NK-92 (cell line): ENCODE measurements at regions not wholly inside any gene's neighbourhood (a gene's known extent, or its start where the extent isn't known, plus 50 kb on each side); places are given as distances from the start of the nearest gene placed in this dataset.

Experiments
- DNase-seq: peaks from one replicate; lab custom pipeline; 2025; ENCODE audit not compliant: unreplicated experiment; lab: John Stamatoyannopoulos, UW

DNA sequence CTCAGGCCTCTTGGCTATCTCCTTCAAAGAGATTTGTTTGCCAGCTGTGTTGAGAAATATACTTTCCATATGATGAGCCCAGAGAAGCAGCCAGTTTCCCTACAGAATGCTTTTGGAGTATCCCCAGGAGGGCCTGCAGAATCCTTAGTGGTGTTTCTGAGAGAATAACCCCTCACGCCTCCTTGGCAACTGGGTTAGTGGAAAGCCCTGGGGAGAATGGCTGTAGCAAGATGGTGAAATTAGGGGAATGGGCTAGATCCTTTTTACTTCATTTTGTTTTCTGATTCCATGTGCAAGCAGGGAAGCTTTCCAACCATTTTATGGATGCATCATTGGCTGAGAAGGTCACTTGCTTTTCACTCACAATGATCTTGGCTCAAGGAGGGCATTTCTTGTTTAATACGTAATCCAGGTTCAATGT, 364.6 kb downstream of the DMRT2 start:
- DNase-seq = no peak

DNA sequence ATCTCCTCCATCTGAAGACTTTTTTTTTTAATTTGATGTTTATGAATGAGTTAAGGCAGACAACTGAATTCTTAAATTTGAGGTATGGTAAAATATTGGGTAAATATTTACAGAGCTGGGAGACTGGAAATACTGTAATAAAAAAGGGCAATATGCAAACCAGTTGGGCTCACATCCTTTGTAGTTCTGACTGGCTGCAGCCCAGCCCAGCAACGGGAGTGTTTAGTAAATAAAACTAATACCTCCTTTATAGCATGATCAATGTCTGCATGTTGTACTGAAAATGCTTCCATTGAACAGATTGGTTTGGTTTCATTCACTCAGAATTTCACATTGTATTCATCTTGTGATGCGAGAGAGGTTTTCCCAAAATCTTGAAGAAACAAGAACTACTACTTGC, 365.0 kb downstream of the DMRT2 start:
- no peak for DNase-seq

DNA sequence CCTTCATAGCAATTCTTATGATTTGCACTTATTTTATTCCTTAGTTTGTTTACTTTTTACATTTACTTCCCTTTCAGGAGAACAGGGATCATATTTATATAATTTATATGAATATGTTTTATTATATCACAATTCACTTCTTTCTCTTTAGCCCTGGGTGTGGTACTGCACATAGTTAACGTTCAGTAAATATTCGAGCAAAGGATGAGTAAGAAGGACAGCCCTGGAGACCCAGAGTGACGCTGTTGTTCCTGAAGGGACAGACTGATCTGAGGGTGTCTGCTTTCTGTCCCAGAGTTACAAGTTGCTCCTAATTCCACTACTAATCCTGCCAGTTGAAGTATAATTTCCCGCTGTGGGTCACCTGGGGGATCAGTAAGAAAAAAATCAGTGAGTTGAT, 366.1 kb downstream of the DMRT2 start:
- DNase-seq = no peak

DNA sequence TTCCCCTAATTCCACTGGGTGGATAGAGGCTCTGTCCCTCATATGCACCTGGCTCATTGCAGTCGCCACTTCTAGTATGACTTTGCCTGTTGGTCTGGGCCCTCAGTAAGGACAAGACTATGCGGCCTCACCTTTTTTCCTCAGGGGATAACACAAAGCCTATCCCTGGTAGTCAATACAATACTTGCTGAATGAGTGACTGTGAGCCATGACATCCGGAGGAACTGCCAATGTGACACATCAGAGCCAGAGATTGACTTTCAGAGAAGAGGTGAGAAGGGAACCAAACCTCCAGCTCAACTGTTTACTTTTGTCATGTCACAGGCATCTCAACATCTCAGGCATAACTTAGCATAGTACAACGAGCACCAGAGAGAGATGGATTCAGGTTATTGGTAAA, 371.3 kb downstream of the DMRT2 start:
- DNase-seq = no peak

DNA sequence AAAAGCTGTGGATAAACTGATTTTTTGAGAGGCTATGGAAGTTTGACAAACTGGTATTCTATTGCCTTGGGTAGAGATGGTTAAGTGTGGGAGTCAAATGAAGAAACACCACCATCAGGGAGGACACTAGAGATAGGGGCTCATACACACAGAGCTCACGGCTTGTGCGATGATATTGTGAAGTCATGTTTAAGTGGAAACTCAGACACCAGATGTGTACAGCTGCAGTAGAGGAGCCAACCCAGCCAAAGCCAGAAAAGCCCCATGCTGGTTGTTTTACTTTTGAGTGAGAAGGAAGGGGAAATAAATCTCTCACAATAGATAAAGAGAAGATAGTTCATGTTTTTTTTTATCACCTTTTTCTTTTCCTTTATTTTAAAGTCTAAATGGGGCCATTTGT, 377.7 kb downstream of the DMRT2 start:
- DNase-seq = no peak

DNA sequence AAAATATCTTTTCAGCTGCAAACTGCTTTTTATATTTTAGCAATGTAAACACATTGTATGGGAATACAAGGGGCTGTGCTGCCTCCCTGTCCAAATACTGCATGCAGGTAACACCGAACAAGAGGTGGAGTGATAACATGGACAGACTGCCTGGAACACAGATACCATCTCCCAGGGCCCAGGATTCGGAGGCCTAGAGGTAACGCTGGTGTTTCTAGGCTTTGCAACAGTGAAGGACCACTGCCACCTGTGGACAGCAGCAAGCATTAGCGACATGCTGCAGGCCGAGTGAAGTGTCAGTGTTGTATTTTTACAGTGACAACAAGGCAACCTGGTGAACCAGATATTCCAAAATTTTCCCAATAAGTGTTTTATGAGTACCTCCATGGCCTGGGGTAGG, 379.1 kb downstream of the DMRT2 start:
- DNase-seq = no peak

DNA sequence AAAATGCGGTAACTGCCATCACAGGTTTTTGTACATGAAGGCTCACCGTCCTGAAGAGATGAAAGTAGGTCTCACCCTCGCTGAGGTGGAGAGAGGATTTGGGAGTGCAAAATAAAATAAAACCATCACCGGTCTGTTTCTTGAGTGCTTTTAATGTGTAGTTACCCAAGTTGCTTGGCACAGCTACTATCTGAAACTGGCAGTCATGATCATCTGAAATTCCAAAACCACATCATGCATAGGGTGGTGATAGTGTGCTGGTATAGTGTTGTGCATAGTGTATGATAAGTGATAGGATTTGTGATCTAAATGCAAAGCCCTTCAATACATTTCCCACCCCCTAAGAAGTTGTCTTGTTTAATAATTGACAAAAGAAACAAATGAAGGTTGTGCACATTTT, 381.3 kb downstream of the DMRT2 start:
- no peak for DNase-seq

DNA sequence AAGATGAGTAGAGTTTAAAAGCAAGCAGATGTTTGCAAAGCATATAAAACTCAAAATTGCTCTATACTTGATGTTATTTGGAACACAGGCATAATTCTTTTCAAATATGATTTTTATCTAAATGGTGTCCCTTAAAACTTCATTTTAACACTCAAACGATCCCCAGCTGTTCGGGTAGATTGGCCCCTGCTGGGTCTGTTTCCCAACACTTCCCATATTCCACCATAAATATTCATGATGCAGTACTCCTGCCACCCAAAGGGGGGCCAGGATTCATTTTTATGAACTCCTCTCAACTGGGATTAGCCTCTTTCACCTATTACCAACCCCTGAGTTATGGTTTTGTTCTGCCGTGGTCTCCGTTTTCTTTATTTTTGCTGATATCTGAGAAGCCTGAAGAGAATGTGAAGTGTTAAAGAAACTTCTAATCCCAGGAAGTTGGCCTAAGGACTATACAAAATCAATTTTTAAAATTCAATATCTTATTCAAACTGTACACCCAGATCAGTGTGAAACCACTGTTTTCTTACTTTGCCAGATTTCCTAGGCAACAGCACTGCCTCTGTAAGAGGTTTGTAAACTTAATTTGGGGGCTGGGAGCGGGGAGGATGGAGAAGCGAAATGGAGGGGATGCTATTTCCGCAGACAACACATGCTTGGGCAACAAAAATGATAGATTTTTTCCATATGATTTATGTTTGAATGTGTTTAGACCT, 384.1 kb downstream of the DMRT2 start:
- DNase-seq = no peak

DNA sequence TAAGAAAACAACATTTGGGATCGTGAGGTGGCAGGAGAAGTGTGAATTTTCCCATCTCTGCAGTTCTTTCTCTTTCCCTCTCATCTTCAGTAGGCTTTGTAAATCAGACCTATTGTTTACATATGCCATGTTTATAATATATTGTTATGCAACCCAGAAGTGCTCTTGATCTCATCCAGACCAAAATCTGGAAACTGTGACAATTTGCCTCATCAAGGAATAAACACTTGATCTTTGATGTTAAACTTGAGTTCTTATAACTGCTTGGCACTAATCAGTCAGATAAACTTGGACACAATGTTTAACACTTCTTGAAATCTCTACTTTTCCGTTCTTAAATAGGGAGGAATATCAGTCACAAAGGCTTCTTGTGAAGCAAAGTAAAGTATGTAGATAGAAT, 384.7 kb downstream of the DMRT2 start:
- no peak for DNase-seq

DNA sequence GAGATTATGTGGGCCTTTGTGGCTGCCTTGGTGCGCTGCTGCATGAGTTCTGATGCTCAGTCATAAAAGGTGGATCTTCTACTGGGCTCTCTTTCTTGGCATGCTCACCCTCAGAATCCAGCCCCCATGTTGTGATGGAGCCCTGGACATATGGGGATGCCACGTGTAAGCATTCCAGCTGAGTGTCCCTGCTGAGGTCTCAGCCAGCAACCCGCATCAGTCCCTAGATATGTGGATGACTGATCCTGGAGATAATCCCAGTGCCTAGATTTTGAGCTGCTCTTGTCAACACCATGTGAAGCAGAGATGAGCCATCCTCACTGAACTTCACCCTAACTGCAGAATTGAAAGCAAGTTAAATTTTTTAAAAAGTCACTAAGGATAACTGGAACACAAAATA, 390.1 kb downstream of the DMRT2 start:
- DNase-seq = no peak

DNA sequence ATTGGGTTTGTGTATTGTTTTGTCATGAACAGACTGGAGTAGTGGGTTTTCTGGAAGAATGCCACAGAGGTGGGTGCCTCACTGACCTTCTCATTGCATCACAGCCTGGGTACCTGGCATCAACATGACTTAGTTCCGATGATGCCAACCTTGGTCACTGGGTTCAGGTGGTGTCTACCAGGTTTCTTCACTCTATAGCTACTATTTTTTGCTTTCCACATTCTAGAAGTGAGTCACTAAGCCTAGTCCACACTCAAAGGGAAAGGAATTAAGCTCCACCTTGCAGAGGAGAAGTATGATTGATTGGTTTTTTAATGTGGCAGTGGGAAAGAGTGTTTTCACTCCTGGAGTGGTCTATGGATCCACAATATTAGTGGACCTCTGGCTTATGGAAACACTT, 391.9 kb downstream of the DMRT2 start:
- no peak for DNase-seq

DNA sequence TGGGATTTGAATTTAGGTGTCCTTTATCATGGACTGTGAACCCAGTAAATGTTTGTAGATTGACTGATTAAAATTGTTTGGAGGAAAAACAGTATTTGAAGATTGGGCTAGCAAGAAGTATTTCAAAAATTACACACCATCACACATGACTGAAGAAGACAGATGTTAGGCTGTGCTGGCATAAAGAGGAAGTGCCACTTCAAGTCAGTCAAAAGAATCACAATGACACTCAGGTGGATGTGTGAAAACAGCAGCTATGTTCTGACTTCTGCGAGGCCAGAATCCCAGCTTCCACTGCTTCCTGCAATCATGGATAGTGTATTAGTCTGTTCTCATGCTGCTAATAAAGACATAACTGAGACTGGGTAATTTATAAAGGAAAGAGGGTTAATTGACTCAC, 393.3 kb downstream of the DMRT2 start:
- DNase-seq = no peak

DNA sequence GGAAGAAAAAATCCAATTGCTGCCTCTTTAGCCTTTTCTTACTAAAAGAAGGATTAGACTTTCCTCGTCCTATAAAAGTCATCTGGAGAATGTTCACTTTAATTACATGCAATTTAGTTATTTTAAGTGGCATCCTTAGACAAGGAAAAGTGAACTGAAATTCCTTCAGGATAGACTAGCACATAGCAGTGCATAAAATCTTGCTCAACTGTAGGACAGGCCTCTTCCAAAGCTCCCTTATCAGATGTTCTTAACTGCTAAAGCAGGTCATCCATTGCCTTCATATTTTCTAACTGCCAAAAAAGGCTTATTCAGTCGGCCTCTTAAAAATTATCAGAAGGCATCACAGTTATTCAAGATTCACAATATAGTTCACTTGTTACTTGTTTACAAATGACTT, 396.5 kb downstream of the DMRT2 start:
- DNase-seq = no peak

DNA sequence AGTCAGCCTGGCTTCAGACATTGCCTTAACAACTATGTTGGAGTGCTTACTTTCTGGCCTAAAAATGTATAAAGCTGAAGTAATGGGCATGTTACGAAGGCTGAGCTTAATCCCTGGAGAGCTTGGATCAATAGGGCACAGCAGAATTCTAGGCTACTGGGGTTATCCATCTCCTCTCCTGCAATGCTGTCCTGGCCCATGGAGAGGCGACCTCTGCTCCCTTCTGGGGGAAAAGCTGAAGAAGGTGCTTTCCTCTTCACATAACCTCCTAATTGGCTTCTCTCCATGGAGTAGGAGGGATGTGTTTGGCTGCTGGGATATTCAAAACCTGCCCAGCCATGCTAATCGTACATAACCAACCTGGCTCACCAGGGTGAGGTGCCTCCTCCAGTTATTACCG, 403.5 kb downstream of the DMRT2 start:
- no peak for DNase-seq

DNA sequence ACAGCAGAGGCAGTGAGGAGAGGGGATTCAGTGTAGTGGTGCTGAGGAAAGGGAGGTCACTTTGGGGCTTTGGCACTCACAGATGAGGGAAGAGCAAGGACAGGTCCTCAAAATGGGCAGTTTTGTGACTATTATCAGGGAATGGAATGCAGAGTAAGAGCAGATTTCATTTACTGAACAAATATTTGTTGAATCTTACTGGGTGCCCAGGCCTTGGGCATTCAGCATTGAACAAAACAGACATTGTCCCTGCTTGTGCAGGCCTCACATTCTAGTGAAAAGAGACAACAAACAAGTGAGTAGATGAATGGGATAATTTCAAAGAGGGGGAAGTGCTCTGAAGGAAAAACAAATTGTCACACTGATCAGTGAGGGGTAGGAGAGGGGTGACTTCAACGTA, 404.1 kb downstream of the DMRT2 start:
- DNase-seq = no peak

DNA sequence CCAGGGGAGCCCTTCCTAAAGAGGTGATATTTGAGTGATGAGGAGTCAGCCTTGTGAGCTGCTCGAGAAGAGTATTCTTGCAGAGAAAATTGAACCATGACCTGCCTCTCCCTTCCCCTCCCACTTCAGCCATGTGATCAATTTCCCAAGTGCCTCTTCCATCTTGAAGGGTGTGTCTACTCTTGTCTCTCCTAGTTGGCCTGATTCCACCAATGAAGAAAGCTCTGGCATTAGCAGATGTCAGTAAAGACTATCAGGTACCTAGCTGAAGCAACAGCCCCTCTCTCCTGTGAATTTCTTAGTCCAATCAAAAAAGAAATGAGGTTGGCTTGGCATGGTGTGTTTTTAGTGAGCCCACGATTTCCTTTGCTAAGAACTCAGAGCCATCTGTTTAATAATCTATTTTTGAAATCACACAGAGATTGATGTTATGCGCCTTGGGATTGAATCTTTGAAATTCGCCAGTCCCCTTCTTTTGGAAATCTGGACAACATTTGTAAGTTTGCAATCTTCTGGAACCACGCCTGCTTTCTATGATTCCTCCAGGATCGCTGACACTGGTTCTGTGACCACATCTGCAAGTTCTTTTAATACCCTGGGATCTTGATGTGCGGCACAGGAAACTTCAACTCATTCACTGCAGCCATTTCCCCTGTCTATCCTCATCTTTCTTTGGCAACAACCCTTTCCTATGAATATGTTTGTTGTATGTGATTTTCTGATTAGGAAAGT, 404.6 kb downstream of the DMRT2 start:
- no peak for DNase-seq

DNA sequence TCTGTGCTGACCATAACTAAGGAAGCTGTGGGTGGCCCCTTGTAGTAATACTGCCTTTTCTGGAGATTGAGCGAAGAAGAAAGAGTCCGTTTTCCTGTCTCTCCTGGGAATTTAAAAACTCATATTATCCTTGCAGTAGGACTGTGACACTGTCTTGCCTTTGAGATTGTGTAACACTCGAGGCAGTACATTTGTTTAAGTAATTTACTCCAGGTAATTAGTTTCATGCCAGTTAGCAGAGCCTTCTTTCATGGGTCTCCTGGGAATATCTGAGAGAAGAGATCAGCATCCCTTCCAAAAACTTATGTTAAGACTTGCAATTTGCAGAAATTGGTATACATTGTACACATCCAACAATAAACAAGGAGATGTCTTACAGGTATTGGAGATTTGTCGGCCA, 405.6 kb downstream of the DMRT2 start:
- no peak for DNase-seq

DNA sequence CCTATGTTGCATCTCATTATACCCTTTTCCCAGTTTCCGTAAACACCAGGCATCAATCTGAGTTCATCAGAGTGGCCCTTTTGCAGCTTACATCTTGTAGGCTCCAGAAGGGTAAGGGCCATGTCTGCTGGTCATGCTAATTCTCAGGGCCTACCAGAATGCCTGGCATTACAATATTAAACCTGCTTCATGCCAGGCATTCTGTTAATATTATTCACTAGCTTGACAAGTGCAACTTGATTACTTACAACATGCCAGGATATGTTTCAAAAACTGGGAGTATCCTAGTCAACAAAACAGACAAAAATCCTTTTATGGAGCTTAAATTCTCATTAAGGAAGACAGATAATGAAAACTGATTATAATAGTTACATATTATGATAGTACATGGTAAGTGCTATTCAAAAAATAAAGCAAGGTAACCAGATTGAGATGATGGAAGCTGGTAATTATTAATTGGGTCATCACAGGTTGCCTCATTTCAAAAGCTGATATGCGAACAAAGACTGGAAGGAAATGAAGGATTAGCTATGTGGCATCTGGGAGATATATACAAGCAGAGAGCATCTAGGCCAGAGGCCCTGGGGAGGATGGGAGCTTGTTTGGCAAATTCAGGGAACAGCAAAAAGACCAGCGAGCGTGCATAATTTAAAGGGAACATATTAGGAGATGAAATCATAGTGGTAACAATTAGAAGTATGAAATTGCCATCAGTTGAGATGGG, 406.3 kb downstream of the DMRT2 start:
- DNase-seq = no peak

DNA sequence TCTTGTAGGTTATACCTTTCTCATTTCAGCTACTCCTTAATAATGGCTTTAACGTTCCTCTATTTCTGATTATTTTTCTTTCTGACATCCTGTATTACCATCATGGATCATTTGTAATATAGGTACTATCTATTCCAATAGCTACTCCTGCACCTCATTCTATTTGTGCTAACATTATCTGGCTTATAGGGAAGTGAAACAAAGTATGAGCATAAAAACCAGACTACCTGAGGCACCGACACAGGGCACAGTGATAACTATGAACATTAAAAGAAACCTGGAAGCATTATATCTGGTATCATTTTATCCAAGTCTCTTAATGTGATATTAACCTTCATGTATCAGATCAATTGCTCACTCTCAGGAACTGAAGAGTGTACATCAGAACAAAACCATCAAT, 407.3 kb downstream of the DMRT2 start:
- no peak for DNase-seq

DNA sequence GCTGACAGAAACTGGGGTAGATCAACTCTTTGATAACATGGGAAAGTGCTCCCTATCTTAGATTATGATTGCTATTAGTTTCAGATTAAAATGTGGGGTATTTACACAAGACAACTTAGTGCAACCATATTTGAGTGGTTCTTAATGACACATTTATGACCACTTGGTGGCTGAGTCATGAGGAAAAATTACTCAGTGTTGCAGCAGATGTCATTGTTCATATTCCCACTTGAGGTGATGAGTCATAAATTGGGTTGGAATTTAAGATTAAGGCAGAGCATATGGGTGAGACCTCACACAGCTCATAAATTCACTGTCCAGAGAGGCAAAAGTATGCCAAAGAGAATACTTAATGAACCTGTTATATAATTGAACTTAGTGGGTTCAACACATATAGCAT, 408.3 kb downstream of the DMRT2 start:
- DNase-seq = no peak

DNA sequence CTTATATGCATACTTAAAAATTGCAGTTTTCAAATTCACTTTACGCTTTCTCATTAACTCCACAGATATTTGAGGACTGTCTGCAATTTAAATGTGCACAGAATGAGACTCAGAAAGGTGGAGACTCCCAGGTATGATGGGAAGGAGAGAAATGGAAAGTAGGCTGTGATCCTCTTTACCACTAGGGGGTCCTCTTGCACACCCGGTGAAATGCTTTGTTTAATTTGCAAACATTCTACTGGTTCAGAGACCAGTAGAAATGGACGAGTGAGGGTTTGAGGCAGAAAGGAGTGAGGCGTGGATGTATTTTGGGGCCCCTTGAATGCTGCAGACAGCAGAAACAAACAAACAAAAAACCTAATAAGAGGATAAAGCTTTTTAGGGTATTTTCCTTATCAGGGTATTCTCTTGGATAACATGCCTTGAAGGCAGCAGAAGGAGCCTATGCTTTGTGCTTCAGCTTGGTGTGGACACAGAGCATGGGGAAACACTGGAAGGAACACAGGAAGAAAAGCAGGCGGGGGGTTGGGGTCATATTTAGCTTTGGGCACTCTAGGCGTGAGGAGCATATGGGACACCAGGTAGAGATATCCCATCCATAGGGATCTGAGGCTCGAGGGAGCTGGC, 410.1 kb downstream of the DMRT2 start:
- DNase-seq = no peak

DNA sequence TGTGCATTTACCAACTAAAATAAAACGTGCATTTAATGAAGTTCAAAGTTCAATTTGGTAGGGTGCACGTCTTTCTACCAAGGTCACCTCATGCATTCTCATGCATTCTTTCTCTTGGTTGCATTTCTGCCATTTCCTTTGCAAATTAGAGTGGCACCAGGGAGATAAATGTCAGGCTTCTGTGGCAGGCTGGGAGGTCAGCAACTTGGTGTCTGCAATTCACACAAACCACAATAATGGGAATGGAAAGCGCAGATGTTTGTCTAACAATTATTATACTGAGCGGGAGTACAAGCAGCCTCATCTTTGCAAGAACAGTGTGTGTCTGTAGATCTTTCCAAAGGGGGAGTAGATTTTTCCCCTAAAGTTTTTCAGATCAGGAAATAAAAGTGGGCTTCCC, 411.7 kb downstream of the DMRT2 start:
- DNase-seq = no peak
